Upper lobe of left lung (tissue), 6 donors: ENCODE measurements at regions not wholly inside any gene's neighbourhood (a gene's known extent, or its start where the extent isn't known, plus 50 kb on each side); places are given as distances from the start of the nearest gene placed in this dataset.

Experiments used
- ATAC-seq, 2 donors: fragments of 200-7000 bp; cut with Tn5 transposase; one replicate each; pipeline ENCODE4 v1.9.1; 2022; ENCODE audit warnings: mild to moderate bottlenecking in 2 of 2, moderate library complexity in 2 of 2; ENCODE audit not compliant: low FRiP score in 2 of 2
- DNase-seq, 2 donors: peaks; one replicate each; pipeline ENCODE4 v3.0.0-alpha.2; 2019 to 2020
- H3K27ac ChIP-seq, 4 donors: fragments of 200-600 bp; sonication (generic); one replicate each; pipeline ENCODE4 v1.5.1; 2016 to 2019
- H3K27me3 ChIP-seq, 4 donors: fragments of 200-600 bp; sonication (generic); one replicate each; pipeline ENCODE4 v1.5.1; 2017 to 2019
- H3K36me3 ChIP-seq, 4 donors: fragments of 200-600 bp; sonication (generic); one replicate each; pipeline ENCODE4 v1.5.1; 2016 to 2019
- H3K4me1 ChIP-seq, 4 donors: fragments of 200-600 bp; sonication (generic); one replicate each; pipeline ENCODE4 v1.5.1; 2018 to 2019
- H3K4me3 ChIP-seq, 4 donors: fragments of 200-600 bp; sonication (generic); one replicate each; pipeline ENCODE4 v1.5.1; 2017 to 2019; ENCODE audit warnings: mild to moderate bottlenecking in 2 of 4, moderate library complexity in 1 of 4
- H3K9me3 ChIP-seq, 4 donors: fragments of 200-600 bp; sonication (generic); one replicate each; pipeline ENCODE4 v1.5.1; 2018 to 2019
- EP300 ChIP-seq, 4 donors: sonication (generic); formaldehyde crosslinking; IDR thresholded peaks; one replicate each; pipeline ENCODE4 v1.5.1; 2017; ENCODE audit warnings: antibody characterized with exemption in 4 of 4, control low read depth in 2 of 4
- POLR2A ChIP-seq, 4 donors: fragments of 450-650 bp; IDR thresholded peaks; one replicate each; pipeline ENCODE4 v1.5.1; 2016 to 2017; ENCODE audit warnings: antibody characterized with exemption in 4 of 4, mild to moderate bottlenecking in 2 of 4
- POLR2AphosphoS5 ChIP-seq, 2 donors: sonication (generic); formaldehyde crosslinking; IDR thresholded peaks; one replicate each; pipeline ENCODE4 v1.5.1; 2017; ENCODE audit warnings: antibody characterized with exemption in 2 of 2
- WGBS, 2 donors: methylation state at CpG; one replicate each; pipeline ENCODE4 v1.1.5; 2017 to 2018; 5-methylcytosine and 5-hydroxymethylcytosine counted together
- TF ChIP-seq, protein P1 (sequence below), 6 experiments: fragments of 450-650 bp in 4 of 6; fragments of 200-600 bp in 2 of 6; sonication (generic) in 2 of 6; IDR thresholded peaks; one replicate each; pipeline ENCODE4 v1.5.1; 2016 to 2019; ENCODE audit warnings: antibody characterized with exemption in 6 of 6
- donor health status: DM: no; HTN: no; CAD: no; lungs with moderate emphysema.
- donor health status: DM: no; HTN: yes; CAD: no; lungs with severe emphysema.

DNA sequence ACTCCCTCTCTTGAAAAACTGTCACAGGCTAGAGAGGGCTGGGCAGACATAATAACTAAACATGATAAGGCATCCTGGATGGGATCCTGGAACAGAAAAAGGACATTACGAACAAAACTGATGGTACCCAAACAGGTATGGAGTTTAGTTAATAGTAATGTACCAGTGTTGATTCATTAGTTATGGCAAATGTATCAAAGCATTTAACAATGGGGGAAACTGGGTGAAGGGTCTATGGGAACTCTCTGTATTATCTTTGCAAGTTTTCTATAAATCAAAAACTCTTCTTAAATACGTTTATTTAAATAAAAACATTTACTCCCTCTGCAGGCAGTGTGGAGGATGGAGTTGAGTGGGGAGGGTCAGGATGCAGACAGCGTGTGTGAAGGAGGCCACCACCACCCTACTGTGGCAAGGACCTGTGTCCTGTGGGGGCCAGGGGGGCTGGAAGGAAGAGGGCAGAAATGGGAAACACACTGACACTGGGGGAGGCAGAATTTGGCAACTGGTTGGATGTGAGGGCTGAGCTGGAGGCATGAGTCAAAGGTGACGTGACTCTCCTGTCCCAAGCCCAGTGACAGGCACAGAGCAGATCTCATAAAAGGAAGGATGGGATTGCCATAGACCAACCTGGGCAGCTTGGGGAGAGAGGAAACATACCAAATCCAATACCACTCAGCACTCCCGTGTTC is 59.6 kb upstream of the ITGA11 start:
- DNase-seq (no peak), ATAC-seq (no peak)
- H3K4me1 ChIP-seq = no peaks in the 10 kb centered on the region
- WGBS, 2 donors = 85 to 92% methylated on average over 5 of the region's 5 CpGs
- no peaks in the 10 kb centered on the region for H3K36me3 ChIP-seq
- TF ChIP-seq EP300 (IDR thresholded peaks at IDR 0.05) = no peak
- no peak for TF ChIP-seq POLR2A (IDR thresholded peaks at IDR 0.05)
- TF ChIP-seq POLR2AphosphoS5 (IDR thresholded peaks at IDR 0.05) = no peak
- H3K9me3 ChIP-seq = no peaks in the 10 kb centered on the region
- no peak overlapping the region for H3K27ac ChIP-seq
- no peak overlapping the region for H3K4me3 ChIP-seq
- H3K27me3 ChIP-seq = no peaks in the 10 kb centered on the region

DNA sequence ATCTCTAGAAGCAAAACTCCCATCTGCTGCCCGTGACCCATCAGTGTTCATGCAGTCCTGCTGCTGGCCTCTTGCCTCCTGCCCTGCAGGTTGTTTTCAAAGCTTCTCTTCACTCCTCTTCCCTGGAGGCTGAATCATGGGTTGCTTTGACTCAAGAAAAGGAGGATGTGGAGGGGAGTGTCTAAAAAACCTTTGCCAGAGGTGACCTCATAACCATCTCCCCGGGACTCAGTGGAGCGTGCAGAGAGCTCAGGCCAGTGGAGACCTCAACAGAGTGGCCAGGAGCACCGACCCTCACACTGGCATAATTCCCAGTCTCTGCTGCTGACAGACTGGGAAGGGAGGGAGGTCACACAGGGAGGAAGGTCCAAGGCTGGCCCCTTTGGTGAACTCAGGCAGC is 60.9 kb upstream of the ITGA11 start:
- no peak for DNase-seq
- Histone ChIP-seq H3K27me3 (no peaks in the 10 kb centered on the region), H3K36me3 (no peaks in the 10 kb centered on the region), H3K4me3 (no peak overlapping the region), H3K27ac (no peak overlapping the region), H3K4me1 (no peaks in the 10 kb centered on the region), H3K9me3 (no peaks in the 10 kb centered on the region)
- peak in 1 of 2 donors; percentile 91 for ATAC-seq
- TF ChIP-seq EP300 (IDR thresholded peaks at IDR 0.05) = no peak
- TF ChIP-seq, protein P1, sequence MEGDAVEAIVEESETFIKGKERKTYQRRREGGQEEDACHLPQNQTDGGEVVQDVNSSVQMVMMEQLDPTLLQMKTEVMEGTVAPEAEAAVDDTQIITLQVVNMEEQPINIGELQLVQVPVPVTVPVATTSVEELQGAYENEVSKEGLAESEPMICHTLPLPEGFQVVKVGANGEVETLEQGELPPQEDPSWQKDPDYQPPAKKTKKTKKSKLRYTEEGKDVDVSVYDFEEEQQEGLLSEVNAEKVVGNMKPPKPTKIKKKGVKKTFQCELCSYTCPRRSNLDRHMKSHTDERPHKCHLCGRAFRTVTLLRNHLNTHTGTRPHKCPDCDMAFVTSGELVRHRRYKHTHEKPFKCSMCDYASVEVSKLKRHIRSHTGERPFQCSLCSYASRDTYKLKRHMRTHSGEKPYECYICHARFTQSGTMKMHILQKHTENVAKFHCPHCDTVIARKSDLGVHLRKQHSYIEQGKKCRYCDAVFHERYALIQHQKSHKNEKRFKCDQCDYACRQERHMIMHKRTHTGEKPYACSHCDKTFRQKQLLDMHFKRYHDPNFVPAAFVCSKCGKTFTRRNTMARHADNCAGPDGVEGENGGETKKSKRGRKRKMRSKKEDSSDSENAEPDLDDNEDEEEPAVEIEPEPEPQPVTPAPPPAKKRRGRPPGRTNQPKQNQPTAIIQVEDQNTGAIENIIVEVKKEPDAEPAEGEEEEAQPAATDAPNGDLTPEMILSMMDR (IDR thresholded peaks at IDR 0.05) = no peak
- 59 to 61% methylated on average over 4 of the region's 4 CpGs for WGBS, 2 donors

DNA sequence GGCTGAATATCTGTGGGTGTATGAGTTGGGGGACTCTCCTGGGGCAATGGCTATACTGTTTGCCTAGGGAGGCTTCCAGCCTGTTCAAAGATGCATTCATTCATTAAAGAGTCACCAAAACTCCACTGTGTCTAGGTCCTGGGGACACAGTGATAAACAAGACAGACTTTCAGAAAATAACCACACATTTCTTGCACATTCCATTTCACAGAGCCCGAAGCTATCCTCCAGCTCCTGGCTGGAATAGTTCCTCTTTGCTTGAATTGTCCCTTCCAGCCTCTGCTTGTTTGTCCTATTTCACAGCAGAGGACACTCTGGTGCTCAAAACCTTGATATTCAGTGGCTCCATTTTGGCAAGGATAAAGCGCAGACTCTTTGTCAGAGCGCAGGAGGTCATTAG is 61.7 kb upstream of the ITGA11 start:
- no peaks in the 10 kb centered on the region for H3K36me3 ChIP-seq
- no peaks in the 10 kb centered on the region for H3K9me3 ChIP-seq
- ATAC-seq (no peak), DNase-seq (no peak)
- 88 to 90% methylated on average over 3 of the region's 3 CpGs for WGBS, 2 donors
- H3K27ac ChIP-seq = no peak overlapping the region
- H3K4me3 ChIP-seq = no peak overlapping the region
- H3K4me1 ChIP-seq = no peaks in the 10 kb centered on the region
- TF ChIP-seq, protein P1 (IDR thresholded peaks at IDR 0.05) = no peak
- no peak for TF ChIP-seq POLR2A (IDR thresholded peaks at IDR 0.05)
- no peak for TF ChIP-seq EP300 (IDR thresholded peaks at IDR 0.05)
- no peak for TF ChIP-seq POLR2AphosphoS5 (IDR thresholded peaks at IDR 0.05)
- no peaks in the 10 kb centered on the region for H3K27me3 ChIP-seq

DNA sequence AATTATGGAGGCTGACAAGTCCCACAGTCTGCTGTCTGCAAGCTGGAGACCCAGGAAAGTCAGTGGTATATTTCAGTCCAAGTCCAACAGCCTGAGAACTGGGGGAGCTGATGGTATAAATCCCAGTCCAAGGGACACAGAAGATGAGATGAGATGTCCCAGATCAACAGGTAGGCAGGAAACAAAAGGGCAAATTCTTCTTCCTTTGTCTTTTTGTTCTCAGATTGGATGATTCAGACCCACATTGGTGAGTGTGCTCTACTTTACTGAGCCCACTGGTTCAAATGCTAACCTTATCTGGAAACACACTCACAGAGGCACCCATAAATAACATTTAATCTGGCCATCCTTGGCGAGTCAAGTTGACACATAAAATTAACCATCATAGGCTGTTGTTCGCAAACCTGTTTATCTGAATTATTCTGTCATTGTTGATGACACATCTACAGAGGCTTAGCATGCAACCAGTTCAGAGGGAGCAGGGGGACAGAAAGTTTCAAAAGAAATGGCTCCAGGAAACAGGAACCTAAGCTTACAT is 62.7 kb upstream of the ITGA11 start:
- Histone ChIP-seq H3K4me1 (no peaks in the 10 kb centered on the region), H3K27ac (no peak overlapping the region), H3K9me3 (no peaks in the 10 kb centered on the region), H3K4me3 (no peak overlapping the region), H3K36me3 (no peaks in the 10 kb centered on the region), H3K27me3 (no peaks in the 10 kb centered on the region)
- WGBS, 2 donors = 69 to 86% methylated on average over 2 of the region's 2 CpGs
- TF ChIP-seq POLR2AphosphoS5 (IDR thresholded peaks at IDR 0.05) (no peak), POLR2A (IDR thresholded peaks at IDR 0.05) (no peak), EP300 (IDR thresholded peaks at IDR 0.05) (no peak)
- TF ChIP-seq, protein P1 (IDR thresholded peaks at IDR 0.05) = no peak
- no peak for ATAC-seq
- DNase-seq = no peak

DNA sequence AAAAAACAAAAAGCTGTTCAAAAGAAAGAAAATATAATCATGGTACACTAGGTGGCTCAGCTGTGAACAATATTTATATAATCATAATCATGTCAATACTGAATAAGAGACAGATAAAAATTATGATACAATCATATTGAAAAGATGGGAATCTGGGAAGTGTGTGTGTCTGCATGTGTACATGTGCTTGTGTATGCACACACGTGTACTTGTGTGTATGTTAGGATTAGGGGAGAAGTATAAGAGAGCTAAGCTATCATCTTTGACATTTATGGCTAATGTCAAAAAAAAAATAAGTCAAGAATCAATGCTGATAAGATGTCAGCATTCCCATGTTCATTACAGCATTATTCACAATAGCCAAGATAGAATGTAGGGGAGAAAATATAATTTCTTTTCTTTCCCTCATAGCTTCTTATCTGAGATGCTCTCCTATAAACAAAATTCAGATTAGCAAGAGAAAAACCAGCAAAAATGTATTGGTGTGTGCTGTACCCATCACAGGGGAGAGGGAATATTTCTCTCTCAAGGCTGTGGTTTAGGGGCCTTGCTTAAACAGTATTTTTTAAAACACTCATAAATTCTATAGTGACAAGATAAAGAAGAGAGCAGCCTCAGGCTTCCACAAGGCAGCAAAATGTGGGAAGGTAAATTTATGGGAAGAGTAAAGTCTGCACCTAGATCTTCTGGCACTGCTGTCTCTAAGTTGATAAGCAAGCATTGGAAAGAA is 63.4 kb upstream of the ITGA11 start:
- H3K4me3 ChIP-seq = no peak overlapping the region

More for the DNA sequence above, 63.4 kb upstream of the ITGA11 start:
- no peak overlapping the region for H3K27ac ChIP-seq
- no peaks in the 10 kb centered on the region for H3K4me1 ChIP-seq
- no peaks in the 10 kb centered on the region for H3K27me3 ChIP-seq
- ATAC-seq (no peak), DNase-seq (no peak)
- H3K9me3 ChIP-seq = no peaks in the 10 kb centered on the region
- TF ChIP-seq EP300 (IDR thresholded peaks at IDR 0.05) = no peak
- no peak for TF ChIP-seq POLR2A (IDR thresholded peaks at IDR 0.05)
- TF ChIP-seq, protein P1 (IDR thresholded peaks at IDR 0.05) = no peak
- no peak for TF ChIP-seq POLR2AphosphoS5 (IDR thresholded peaks at IDR 0.05)
- 63% methylated on average over 1 of the region's 1 CpG for whole genome bisulfite sequencing, 2 donors
- no peaks in the 10 kb centered on the region for H3K36me3 ChIP-seq
